Peyer's patch (tissue), 4 donors: ENCODE measurements at regions not wholly inside any gene's neighbourhood (a gene's known extent, or its start where the extent isn't known, plus 50 kb on each side); places are given as distances from the start of the nearest gene placed in this dataset.

Experiments
- CTCF ChIP-seq, 6 experiments: fragments of 450-650 bp in 4 of 6; fragments of 200-600 bp in 2 of 6; sonication (generic) in 1 of 6; IDR thresholded peaks; one replicate each; pipeline ENCODE4 v1.5.1; 2017 to 2019; ENCODE audit warnings: antibody characterized with exemption in 6 of 6, mild to moderate bottlenecking in 3 of 6, moderate library complexity in 1 of 6
- POLR2A ChIP-seq, 2 donors: fragments of 450-650 bp; IDR thresholded peaks; one replicate each; pipeline ENCODE4 v1.5.1; 2017; ENCODE audit warnings: antibody characterized with exemption in 2 of 2, mild to moderate bottlenecking in 2 of 2, moderate library complexity in 2 of 2

GRCh38 chr4:100929758-100930157, 411.9 kb upstream of the EMCN start:
- TF ChIP-seq CTCF (IDR thresholded peaks at IDR 0.05) (no peak), POLR2A (IDR thresholded peaks at IDR 0.05) (no peak)
